Right forelimb (tissue), 1 donor: ENCODE measurements at regions not wholly inside any gene's neighbourhood (a gene's known extent, or its start where the extent isn't known, plus 50 kb on each side); places are given as distances from the start of the nearest gene placed in this dataset.
"Not testable (repeated sequence)": the region's sequence is repeated elsewhere in the genome, so short reads cannot be mapped to it uniquely, and the experiment has no call there.

Source experiments
- DNase-seq: peaks from one replicate; pipeline ENCODE4 v3.0.0-alpha.2; 2018

- no peak for DNase-seq
These were observed 56.1 kb downstream of the CAPZA3 start for GRCh38 chr12:18794000-18794399.

GRCh38 chr12:18797604-18798003, 59.7 kb downstream of the CAPZA3 start:
- DNase-seq = no peak

GRCh38 chr12:18798535-18799361, 60.8 kb downstream of the CAPZA3 start:
- no peak for DNase-seq

- DNase-seq = no peak
These were observed 61.6 kb downstream of the CAPZA3 start for GRCh38 chr12:18799561-18799960.

- DNase-seq = no peak
These were observed 67.8 kb downstream of the CAPZA3 start for GRCh38 chr12:18805516-18806248.

- DNase-seq = no peak
These were observed 69.8 kb downstream of the CAPZA3 start for GRCh38 chr12:18807714-18808113.

- no peak for DNase-seq
These were observed 70.3 kb downstream of the CAPZA3 start for GRCh38 chr12:18808221-18808620.

GRCh38 chr12:18810537-18811253, 72.8 kb downstream of the CAPZA3 start:
- no peak for DNase-seq

GRCh38 chr12:18811273-18811672, 73.4 kb downstream of the CAPZA3 start:
- DNase-seq = no peak

GRCh38 chr12:18813753-18814152, 75.8 kb downstream of the CAPZA3 start:
- DNase-seq = no peak

GRCh38 chr12:18818579-18819268, 80.8 kb downstream of the CAPZA3 start:
- no peak for DNase-seq

- no peak for DNase-seq
These were observed 81.6 kb downstream of the CAPZA3 start for GRCh38 chr12:18819484-18819883.

- no peak for DNase-seq
These were observed 85.5 kb downstream of the CAPZA3 start for GRCh38 chr12:18823461-18823860.

- no peak for DNase-seq
These were observed 86.4 kb downstream of the CAPZA3 start for GRCh38 chr12:18824287-18824686.

- DNase-seq = no peak
These were observed 87.2 kb downstream of the CAPZA3 start for GRCh38 chr12:18825138-18825537.

GRCh38 chr12:18827913-18828312, 90.0 kb downstream of the CAPZA3 start:
- no peak for DNase-seq

- no peak for DNase-seq
These were observed 90.6 kb downstream of the CAPZA3 start for GRCh38 chr12:18828483-18828882.

- no peak for DNase-seq
These were observed 91.1 kb downstream of the CAPZA3 start for GRCh38 chr12:18828987-18829386.

- DNase-seq = not testable (repeated sequence)
These were observed 95.0 kb downstream of the CAPZA3 start for GRCh38 chr12:18832932-18833331.

GRCh38 chr12:18837025-18837424, 99.1 kb downstream of the CAPZA3 start:
- no peak for DNase-seq

- DNase-seq = no peak
These were observed 99.6 kb downstream of the CAPZA3 start for GRCh38 chr12:18837505-18837904.

- DNase-seq = not testable (repeated sequence)
These were observed 103.1 kb downstream of the CAPZA3 start for GRCh38 chr12:18840997-18841396.

- no peak for DNase-seq
These were observed 111.2 kb downstream of the CAPZA3 start for GRCh38 chr12:18849080-18849479.
